ENCODE measurements at regions not wholly inside any gene's neighbourhood (a gene's known extent, or its start where the extent isn't known, plus 50 kb on each side); places are given as distances from the start of the nearest gene placed in this dataset.

GRCh38 chr2:120465989-120466703 is 120.2 kb downstream of the INHBB start:
- in situ Hi-C loops (cut with MboI; ENCODE audit: low sequenced_read_pairs in 4 of 4) = no loop called here
- no peak for DNase-seq
- intact Hi-C loops (cut with DNase I; ENCODE audit: low total_unique reads) = no loop called here
- TF ChIP-seq, protein P1, sequence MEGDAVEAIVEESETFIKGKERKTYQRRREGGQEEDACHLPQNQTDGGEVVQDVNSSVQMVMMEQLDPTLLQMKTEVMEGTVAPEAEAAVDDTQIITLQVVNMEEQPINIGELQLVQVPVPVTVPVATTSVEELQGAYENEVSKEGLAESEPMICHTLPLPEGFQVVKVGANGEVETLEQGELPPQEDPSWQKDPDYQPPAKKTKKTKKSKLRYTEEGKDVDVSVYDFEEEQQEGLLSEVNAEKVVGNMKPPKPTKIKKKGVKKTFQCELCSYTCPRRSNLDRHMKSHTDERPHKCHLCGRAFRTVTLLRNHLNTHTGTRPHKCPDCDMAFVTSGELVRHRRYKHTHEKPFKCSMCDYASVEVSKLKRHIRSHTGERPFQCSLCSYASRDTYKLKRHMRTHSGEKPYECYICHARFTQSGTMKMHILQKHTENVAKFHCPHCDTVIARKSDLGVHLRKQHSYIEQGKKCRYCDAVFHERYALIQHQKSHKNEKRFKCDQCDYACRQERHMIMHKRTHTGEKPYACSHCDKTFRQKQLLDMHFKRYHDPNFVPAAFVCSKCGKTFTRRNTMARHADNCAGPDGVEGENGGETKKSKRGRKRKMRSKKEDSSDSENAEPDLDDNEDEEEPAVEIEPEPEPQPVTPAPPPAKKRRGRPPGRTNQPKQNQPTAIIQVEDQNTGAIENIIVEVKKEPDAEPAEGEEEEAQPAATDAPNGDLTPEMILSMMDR (IDR thresholded peaks at IDR 0.05 in 4 of 5, conservative IDR thresholded peaks at IDR 0.05 in 1 of 5) = no peak
- no peak for TF ChIP-seq POLR2A (IDR thresholded peaks at IDR 0.05)
- no peak overlapping the region for H3K27ac ChIP-seq
- H3K36me3 ChIP-seq = no peaks in the 10 kb centered on the region
- no peak for ATAC-seq
- peaks cover 20 to 25% of the 10 kb centered on the region in 2 donors for H3K4me1 ChIP-seq
- no peaks in the 10 kb centered on the region for H3K9me3 ChIP-seq
- no peak overlapping the region for H3K4me3 ChIP-seq
- no peaks in the 10 kb centered on the region for H3K27me3 ChIP-seq

GRCh38 chr2:120466704-120467054 is 120.7 kb downstream of the INHBB start:
- no peak overlapping the region for H3K27ac ChIP-seq
- no peak for DNase-seq
- H3K4me3 ChIP-seq = no peak overlapping the region
- in situ Hi-C loops (cut with MboI; ENCODE audit: low sequenced_read_pairs in 4 of 4) = no loop called here
- no peaks in the 10 kb centered on the region for H3K27me3 ChIP-seq
- TF ChIP-seq POLR2A (IDR thresholded peaks at IDR 0.05) = no peak
- TF ChIP-seq, protein P1 (IDR thresholded peaks at IDR 0.05 in 4 of 5, conservative IDR thresholded peaks at IDR 0.05 in 1 of 5) = no peak
- no peaks in the 10 kb centered on the region for H3K36me3 ChIP-seq
- intact Hi-C loops (cut with DNase I; ENCODE audit: low total_unique reads) = no loop called here
- H3K4me1 ChIP-seq = peaks cover 25 to 30% of the 10 kb centered on the region in 2 donors
- ATAC-seq = no peak
- H3K9me3 ChIP-seq = no peaks in the 10 kb centered on the region

- in situ Hi-C loops (cut with MboI; ENCODE audit: low sequenced_read_pairs in 4 of 4) = no loop called here
- Histone ChIP-seq H3K27ac (peak overlapping the region in 2 of 4 donors; percentile 91 to 98), H3K4me1 (peaks cover 27 to 30% of the 10 kb centered on the region in 2 donors), H3K9me3 (no peaks in the 10 kb centered on the region), H3K4me3 (no peak overlapping the region), H3K36me3 (no peaks in the 10 kb centered on the region), H3K27me3 (no peaks in the 10 kb centered on the region)
- no peak for DNase-seq
- ATAC-seq = no peak
- intact Hi-C loops (cut with DNase I; ENCODE audit: low total_unique reads) = no loop called here
- TF ChIP-seq, protein P1 (IDR thresholded peaks at IDR 0.05 in 4 of 5, conservative IDR thresholded peaks at IDR 0.05 in 1 of 5) = no peak
Measured at GRCh38 chr2:120468136-120468535, 122.2 kb downstream of the INHBB start.

- H3K9me3 ChIP-seq = no peaks in the 10 kb centered on the region
- H3K4me1 ChIP-seq = peaks cover 27 to 30% of the 10 kb centered on the region in 2 donors
- H3K36me3 ChIP-seq = no peaks in the 10 kb centered on the region
- no peaks in the 10 kb centered on the region for H3K27me3 ChIP-seq
- DNase-seq (peak in 1 of 2 donors; percentile 47), ATAC-seq (peak in 1 of 2 donors; percentile 3)
- H3K27ac ChIP-seq = peak overlapping the region; percentile 84 to 98 (median 93)
- intact Hi-C loops (cut with DNase I; ENCODE audit: low total_unique reads) (no loop called here), in situ Hi-C loops (cut with MboI; ENCODE audit: low sequenced_read_pairs in 4 of 4) (no loop called here)
- TF ChIP-seq, protein P1 (IDR thresholded peaks at IDR 0.05 in 4 of 5, conservative IDR thresholded peaks at IDR 0.05 in 1 of 5) = no peak
- no peak overlapping the region for H3K4me3 ChIP-seq
Measured at GRCh38 chr2:120469426-120469825, 123.5 kb downstream of the INHBB start.
